ENCODE measurements at regions not wholly inside any gene's neighbourhood (a gene's known extent, or its start where the extent isn't known, plus 50 kb on each side); places are given as distances from the start of the nearest gene placed in this dataset.

DNA sequence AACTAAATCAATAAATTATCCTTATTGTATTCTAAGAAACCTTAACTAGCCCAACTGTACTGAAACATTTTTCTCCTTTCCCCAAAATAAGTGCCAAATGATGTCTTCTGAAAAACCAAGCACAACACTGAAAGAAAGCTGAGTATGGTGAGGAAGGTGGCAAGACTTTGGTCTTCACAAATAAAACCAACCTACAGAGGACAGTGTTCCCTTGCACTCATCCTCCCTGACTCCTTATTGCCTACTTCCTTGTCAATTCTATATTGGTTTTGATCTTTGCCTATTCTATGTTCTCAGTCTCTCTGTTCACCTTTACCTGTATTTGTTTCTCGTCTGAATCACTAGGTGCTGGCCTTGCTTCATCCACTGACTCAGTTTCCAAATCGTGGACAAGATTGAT lies 490.1 kb upstream of the ZNF385D start (continued):
- TF ChIP-seq, protein P1, sequence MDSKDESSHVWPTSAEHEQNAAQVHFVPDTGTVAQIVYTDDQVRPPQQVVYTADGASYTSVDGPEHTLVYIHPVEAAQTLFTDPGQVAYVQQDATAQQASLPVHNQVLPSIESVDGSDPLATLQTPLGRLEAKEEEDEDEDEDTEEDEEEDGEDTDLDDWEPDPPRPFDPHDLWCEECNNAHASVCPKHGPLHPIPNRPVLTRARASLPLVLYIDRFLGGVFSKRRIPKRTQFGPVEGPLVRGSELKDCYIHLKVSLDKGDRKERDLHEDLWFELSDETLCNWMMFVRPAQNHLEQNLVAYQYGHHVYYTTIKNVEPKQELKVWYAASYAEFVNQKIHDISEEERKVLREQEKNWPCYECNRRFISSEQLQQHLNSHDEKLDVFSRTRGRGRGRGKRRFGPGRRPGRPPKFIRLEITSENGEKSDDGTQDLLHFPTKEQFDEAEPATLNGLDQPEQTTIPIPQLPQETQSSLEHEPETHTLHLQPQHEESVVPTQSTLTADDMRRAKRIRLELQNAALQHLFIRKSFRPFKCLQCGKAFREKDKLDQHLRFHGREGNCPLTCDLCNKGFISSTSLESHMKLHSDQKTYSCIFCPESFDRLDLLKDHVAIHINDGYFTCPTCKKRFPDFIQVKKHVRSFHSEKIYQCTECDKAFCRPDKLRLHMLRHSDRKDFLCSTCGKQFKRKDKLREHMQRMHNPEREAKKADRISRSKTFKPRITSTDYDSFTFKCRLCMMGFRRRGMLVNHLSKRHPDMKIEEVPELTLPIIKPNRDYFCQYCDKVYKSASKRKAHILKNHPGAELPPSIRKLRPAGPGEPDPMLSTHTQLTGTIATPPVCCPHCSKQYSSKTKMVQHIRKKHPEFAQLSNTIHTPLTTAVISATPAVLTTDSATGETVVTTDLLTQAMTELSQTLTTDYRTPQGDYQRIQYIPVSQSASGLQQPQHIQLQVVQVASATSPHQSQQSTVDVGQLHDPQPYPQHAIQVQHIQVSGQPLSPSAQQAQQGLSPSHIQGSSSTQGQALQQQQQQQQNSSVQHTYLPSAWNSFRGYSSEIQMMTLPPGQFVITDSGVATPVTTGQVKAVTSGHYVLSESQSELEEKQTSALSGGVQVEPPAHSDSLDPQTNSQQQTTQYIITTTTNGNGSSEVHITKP (CRISPR knock-in tag; IDR thresholded peaks at IDR 0.05; ENCODE audit: low read depth) = no peak
- TF ChIP-seq, protein P2, sequence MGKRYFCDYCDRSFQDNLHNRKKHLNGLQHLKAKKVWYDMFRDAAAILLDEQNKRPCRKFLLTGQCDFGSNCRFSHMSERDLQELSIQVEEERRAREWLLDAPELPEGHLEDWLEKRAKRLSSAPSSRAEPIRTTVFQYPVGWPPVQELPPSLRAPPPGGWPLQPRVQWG (CRISPR knock-in tag; IDR thresholded peaks at IDR 0.05; ENCODE audit: borderline replicate concordance, low read depth) = no peak
- TF ChIP-seq ZNF782 (CRISPR knock-in tag; IDR thresholded peaks at IDR 0.05; ENCODE audit: borderline replicate concordance) (no peak), KDM5A (IDR thresholded peaks at IDR 0.05; ENCODE audit: borderline replicate concordance, low read length) (no peak), FOXO1 (CRISPR knock-in tag; IDR thresholded peaks at IDR 0.05) (no peak), ZNF235 (CRISPR knock-in tag; IDR thresholded peaks at IDR 0.05; ENCODE audit: borderline replicate concordance) (no peak), BRCA1 (CRISPR knock-in tag; IDR thresholded peaks at IDR 0.05) (no peak), ZNF670 (CRISPR knock-in tag; IDR thresholded peaks at IDR 0.05; ENCODE audit: borderline replicate concordance) (no peak)
- TF ChIP-seq, protein P3, sequence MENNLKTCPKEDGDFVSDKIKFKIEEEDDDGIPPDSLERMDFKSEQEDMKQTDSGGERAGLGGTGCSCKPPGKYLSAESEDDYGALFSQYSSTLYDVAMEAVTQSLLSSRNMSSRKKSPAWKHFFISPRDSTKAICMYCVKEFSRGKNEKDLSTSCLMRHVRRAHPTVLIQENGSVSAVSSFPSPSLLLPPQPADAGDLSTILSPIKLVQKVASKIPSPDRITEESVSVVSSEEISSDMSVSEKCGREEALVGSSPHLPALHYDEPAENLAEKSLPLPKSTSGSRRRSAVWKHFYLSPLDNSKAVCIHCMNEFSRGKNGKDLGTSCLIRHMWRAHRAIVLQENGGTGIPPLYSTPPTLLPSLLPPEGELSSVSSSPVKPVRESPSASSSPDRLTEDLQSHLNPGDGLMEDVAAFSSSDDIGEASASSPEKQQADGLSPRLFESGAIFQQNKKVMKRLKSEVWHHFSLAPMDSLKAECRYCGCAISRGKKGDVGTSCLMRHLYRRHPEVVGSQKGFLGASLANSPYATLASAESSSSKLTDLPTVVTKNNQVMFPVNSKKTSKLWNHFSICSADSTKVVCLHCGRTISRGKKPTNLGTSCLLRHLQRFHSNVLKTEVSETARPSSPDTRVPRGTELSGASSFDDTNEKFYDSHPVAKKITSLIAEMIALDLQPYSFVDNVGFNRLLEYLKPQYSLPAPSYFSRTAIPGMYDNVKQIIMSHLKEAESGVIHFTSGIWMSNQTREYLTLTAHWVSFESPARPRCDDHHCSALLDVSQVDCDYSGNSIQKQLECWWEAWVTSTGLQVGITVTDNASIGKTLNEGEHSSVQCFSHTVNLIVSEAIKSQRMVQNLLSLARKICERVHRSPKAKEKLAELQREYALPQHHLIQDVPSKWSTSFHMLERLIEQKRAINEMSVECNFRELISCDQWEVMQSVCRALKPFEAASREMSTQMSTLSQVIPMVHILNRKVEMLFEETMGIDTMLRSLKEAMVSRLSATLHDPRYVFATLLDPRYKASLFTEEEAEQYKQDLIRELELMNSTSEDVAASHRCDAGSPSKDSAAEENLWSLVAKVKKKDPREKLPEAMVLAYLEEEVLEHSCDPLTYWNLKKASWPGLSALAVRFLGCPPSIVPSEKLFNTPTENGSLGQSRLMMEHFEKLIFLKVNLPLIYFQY (CRISPR knock-in tag; IDR thresholded peaks at IDR 0.05; ENCODE audit: borderline replicate concordance) = no peak

All from HepG2 (cell line).